ENCODE measurements at regions not wholly inside any gene's neighbourhood (a gene's known extent, or its start where the extent isn't known, plus 50 kb on each side); places are given as distances from the start of the nearest gene placed in this dataset.

DNA sequence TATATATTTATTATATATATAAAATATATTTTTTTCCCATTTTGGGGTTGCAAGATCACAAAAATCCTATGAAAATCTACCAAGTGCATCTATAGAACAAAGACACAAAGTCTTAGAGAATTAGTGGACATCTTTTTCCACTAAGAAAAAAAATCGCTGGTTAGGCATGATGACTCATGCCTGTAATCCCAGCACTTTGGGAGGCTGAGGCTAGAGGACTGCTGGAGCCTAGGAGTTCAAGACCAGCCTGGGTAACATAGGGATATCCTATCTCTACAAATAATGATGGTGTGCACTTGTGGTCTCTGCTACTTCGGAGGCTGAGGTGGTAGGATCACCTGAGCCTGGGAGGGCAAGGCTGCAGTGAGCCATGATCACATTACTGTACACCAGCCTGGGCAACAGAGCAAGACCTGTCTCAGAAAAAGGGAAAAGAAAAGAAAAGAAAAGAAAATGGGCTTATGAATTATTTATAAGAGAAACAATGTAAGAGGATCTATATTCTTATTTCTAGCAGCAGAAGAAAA is 185.1 kb upstream of the PSMD7 start (continued):
- TF ChIP-seq SP2 (IDR thresholded peaks at IDR 0.05; ENCODE audit: low read length) = no peak
- no peak for TF ChIP-seq POLR2AphosphoS5 (IDR thresholded peaks at IDR 0.05; ENCODE audit: low read depth, low read length)

All from H1 (cell line).